Coronary artery (tissue), 2 donors: ENCODE measurements at regions not wholly inside any gene's neighbourhood (a gene's known extent, or its start where the extent isn't known, plus 50 kb on each side); places are given as distances from the start of the nearest gene placed in this dataset.

Source experiments
- DNase-seq: peaks from one replicate; pipeline ENCODE4 v3.0.0-alpha.2; 2017; ENCODE audit warnings: low spot score
- H3K27ac ChIP-seq, 2 donors: fragments of 200-600 bp; sonication (generic); one replicate each; pipeline ENCODE4 v1.5.1; 2016 to 2019
- H3K4me3 ChIP-seq: fragments of 200-600 bp; sonication (generic); 2 replicates; pipeline ENCODE4 v1.5.1; 2016; ENCODE audit warnings: mild to moderate bottlenecking, moderate library complexity
- TF ChIP-seq, protein P1 (sequence below): fragments of 200-600 bp; sonication (generic); IDR thresholded peaks from one replicate; pipeline ENCODE4 v1.5.1; 2019; ENCODE audit warnings: antibody characterized with exemption

DNA sequence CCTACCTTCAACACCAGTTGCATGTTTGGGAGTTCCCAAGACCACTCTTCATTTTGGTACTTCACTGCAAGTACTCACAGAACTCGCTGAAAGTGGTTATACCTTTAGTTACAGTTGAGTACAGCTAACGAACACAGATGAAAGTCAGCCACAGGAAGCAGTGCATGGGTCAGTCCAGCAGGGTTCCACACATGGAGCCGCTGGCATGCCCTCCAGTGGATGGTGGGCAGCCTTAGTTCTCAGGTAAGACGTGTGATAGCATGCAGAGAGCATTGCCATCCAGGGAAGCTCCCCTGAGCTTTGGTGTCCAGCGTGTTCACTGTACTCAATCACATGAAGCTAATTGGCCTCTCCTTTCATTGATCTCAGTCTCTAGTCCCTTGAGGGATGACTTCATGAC is 815.3 kb downstream of the RNF144A start:
- H3K4me3 ChIP-seq = no peak overlapping the region
- TF ChIP-seq, protein P1, sequence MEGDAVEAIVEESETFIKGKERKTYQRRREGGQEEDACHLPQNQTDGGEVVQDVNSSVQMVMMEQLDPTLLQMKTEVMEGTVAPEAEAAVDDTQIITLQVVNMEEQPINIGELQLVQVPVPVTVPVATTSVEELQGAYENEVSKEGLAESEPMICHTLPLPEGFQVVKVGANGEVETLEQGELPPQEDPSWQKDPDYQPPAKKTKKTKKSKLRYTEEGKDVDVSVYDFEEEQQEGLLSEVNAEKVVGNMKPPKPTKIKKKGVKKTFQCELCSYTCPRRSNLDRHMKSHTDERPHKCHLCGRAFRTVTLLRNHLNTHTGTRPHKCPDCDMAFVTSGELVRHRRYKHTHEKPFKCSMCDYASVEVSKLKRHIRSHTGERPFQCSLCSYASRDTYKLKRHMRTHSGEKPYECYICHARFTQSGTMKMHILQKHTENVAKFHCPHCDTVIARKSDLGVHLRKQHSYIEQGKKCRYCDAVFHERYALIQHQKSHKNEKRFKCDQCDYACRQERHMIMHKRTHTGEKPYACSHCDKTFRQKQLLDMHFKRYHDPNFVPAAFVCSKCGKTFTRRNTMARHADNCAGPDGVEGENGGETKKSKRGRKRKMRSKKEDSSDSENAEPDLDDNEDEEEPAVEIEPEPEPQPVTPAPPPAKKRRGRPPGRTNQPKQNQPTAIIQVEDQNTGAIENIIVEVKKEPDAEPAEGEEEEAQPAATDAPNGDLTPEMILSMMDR = no peak
- H3K27ac ChIP-seq = no peak overlapping the region
- DNase-seq = no peak

DNA sequence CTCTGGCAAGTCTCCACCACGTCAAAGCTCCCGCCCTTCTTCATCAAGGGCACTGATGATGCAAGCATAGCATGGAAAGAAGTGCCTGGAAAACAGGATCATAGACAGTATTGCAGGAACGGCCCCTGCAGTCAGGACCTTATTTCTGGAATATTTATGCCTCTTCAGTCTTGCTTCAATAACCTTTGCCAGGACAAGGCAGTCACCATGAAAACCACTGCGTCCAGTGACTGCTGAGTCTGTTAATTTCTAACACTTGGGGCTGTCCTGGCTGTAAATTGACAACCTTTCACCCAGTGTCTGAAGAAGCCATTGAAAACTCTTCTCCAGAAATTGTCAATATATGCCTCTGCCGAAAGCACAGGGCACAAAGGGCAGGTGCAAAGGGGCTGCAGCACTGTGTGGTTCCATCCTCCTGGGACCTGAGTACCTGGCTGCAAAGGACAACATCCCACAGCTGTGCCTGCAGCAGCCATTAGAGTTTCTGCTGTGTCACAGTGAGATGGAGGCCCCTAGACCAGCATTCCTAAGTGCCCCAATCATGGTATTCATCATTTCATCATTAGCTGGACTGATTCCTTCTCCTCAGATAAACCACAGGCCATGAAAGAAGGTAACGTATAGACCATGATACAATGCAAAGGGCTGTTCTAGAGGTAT is 819.6 kb downstream of the RNF144A start:
- H3K27ac ChIP-seq = no peak overlapping the region
- TF ChIP-seq, protein P1 = no peak
- no peak for DNase-seq
- no peak overlapping the region for H3K4me3 ChIP-seq

DNA sequence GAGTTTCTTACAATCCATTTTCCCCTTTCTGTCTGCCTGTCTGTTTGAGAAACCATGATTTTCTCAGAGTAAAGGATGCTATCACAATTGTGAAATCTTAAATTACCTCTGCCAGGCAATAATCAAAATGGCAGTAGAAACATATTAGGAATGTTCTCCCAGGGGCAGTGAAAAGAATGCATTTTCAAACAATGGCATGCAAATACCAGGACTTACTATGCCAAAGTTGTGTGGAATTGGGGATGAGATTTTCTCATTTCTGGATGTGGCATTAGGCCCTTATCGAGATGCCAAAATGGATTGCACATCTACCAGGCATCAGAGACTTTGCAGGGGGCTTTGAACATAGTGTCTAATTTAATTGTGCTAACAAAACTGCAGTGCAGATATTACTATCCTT is 821.4 kb downstream of the RNF144A start:
- no peak for DNase-seq
- Histone ChIP-seq H3K4me3 (no peak overlapping the region), H3K27ac (no peak overlapping the region)
- TF ChIP-seq, protein P1 = no peak

DNA sequence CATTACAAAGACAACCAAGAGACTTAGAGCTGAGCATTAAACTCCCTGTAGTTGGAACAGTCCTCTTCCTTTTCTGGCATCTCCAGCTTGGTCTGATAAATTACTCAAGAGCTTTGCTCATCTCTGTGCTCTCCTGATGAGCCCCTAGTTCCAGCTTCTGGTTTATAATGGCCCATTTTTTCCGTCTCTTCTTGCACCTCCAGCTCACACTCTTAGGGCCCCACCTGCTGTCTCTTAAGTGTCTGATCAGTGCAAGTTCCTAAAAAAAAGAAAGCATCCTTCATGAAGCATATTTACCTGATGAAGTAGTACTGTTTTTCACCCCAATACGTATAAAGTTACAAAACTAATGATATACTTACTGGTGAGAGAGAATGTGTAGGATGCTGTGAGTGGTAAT is 822.9 kb downstream of the RNF144A start:
- no peak for DNase-seq
- no peak overlapping the region for H3K4me3 ChIP-seq
- TF ChIP-seq, protein P1 = no peak
- H3K27ac ChIP-seq = no peak overlapping the region

DNA sequence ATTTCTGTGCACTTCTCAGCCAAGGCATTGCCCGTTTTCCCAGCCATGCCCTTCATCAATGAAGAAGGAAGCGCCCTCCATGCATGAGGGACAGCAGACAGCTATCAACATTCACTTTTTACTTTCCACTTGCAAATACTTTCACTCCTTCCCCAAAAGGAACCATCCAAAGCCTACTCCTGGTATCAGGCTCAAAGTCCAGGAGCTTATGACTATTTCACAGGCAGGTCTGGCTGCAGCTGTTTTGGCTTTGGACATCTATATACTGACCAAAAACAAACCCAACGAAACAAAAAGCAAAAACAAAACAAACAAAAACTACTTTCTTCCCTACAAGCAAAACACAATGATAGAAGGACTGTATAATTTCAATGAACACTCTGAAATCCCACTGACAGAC is 825.1 kb downstream of the RNF144A start:
- no peak overlapping the region for H3K27ac ChIP-seq
- H3K4me3 ChIP-seq = no peak overlapping the region
- no peak for DNase-seq
- TF ChIP-seq, protein P1 = no peak

DNA sequence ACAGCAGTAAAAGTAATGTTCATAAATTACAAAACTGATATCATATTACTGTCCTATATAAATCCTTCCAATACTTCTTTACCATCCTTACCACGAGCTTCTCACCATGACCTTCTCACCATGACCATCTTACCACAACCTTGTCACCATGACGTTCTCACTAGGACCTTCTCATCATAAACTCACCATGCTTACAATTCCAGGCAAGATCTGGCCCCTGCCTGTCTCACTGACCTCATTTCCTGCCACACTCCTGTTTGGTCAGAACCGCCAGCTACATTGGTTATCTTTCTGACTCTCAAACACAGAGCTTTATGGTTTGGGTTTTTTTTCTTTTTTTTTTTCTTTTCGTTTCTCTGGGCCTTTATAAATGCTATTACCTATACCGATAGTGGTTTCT is 827.6 kb downstream of the RNF144A start:
- DNase-seq = no peak
- H3K4me3 ChIP-seq = no peak overlapping the region
- TF ChIP-seq, protein P1 = no peak
- H3K27ac ChIP-seq = no peak overlapping the region

DNA sequence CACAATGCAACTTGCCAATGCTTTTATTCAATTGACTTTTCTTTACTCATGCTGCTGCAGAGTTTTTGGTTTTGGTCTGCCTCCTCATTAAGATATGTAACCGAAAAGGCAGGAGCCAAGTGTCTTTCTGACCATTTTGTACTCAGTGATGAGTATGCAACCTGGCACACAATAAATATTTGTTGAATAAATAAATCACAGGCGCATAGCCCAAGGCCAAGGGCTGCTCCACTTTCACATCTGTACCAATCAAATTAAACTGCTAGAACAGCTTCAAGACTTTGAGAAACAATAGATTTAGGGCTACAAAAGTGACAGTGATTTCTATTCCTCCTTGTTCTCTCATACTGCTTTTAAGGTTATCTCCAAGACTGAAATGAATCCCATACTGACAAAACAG is 828.2 kb downstream of the RNF144A start:
- TF ChIP-seq, protein P1 = no peak
- no peak overlapping the region for H3K4me3 ChIP-seq
- no peak for DNase-seq
- no peak overlapping the region for H3K27ac ChIP-seq
